SK-MEL-5 (cell line): ENCODE measurements at regions not wholly inside any gene's neighbourhood (a gene's known extent, or its start where the extent isn't known, plus 50 kb on each side); places are given as distances from the start of the nearest gene placed in this dataset.

Experiments used
- DNase-seq: peaks from one replicate; pipeline ENCODE4 v3.0.0-alpha.2; 2016; ENCODE audit warnings: low read depth, low spot score
- in situ Hi-C: cut with HindIII; loops from 2 replicates; pipeline ENCODE4 v1.10.0; 2016; ENCODE audit warnings: low sequenced_read_pairs, high pct_unique_total_duplicates, low pct_unique_long_range_greater_than_20kb

DNA sequence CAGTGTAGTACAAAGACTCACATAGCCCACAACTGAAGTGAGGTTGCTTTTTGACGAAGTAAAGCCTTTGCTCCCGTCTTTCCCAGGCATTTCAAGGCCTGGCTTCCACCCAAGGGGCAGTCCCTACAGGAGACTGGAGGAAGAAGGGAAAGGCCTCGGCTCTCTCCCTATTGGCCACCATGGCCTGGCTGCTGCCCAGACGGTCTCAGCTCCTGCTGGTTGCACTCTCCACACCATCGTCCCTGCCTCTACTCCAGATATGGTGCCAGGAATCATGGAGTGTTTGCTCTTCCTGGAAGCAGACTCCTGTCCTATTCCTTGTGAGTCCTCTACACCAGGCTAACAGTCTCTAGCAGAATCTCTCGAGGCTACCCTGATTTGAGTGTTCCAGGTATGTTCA is 124.1 kb upstream of the UQCRFS1 start:
- in situ Hi-C loops = no loop called here
- no peak for DNase-seq

DNA sequence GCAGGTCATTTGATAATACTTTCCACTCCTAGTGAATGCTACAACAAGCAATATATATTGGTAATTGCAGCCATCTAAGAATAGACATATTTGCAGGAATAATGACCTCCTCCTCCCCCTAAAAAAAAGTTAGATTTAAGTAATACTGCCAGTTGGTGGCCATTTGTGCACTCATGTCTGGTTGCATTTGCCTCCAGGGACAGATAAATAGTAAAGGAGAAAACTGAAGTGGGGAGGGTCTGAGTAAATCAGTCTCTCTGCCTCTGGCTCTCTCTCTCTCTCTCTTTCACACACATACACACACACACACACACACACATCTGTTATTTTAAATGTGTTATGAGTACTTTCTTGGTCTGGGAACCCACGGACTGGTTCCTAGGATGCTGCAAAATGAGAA is 125.5 kb upstream of the UQCRFS1 start:
- in situ Hi-C loops = no loop called here
- DNase-seq = no peak

DNA sequence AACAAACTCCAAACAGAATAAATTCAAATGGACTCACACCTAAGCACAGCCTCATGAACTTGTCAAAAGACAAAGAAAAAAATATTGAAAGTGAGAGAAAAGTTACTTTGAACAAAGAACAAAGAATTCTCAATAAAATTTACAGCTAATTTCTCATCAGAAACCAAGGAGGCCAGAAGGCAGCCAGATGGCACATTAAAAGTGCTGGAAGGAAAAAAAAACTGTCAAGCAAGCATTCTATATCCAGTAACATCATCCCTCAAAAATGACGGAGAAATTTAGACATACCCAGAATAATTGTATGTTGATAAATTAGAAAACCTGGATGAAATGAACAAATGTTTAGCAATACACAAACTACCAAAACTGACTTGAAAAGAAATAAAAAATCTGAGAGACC is 129.8 kb upstream of the UQCRFS1 start:
- no peak for DNase-seq
- in situ Hi-C loops = no loop called here

DNA sequence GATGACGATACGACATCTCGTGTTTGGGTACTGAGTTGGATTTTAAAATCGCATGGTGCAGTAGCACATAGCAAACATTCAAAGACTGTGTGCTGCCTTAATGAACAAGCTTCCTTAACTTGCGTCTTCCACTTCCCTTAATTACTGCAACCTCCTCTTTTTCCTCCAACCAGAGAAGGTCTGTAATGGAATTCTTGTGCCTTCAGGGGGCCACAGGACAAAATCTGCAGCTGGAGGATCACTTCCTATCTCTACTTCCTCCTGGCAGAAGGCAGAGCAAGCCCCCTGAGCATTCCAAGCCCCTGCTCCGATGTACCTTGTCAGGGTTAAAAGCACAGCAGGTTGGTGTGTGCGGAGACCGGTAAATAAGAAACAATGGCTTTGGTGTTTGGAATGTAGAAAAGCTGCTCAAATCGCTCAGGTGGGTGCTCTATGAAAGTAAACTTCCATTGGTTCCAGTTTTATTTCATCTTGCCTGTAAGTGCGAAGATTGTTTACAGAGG is 151.3 kb upstream of the UQCRFS1 start:
- DNase-seq = no peak
- in situ Hi-C loops = no loop called here

DNA sequence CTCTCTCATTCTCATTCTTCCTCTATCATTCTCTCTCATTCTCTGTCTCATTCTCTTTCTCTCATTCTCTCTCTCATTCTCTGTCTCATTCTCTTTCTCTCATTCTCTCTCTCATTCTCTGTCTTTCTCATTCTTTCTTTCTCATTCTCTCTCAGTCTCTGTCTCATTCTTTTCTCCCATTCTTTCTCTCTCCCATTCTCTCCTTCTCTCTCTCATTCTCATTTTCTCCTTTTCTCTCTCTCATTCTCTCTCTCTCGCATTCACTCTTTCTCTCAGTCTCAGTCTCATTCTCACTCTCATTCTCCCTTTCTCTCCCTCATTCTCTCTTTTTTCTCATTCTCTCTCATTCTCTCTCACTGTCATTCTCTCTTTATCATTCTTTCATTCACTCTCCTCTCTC is 152.0 kb upstream of the UQCRFS1 start:
- in situ Hi-C loops = no loop called here
- no peak for DNase-seq

DNA sequence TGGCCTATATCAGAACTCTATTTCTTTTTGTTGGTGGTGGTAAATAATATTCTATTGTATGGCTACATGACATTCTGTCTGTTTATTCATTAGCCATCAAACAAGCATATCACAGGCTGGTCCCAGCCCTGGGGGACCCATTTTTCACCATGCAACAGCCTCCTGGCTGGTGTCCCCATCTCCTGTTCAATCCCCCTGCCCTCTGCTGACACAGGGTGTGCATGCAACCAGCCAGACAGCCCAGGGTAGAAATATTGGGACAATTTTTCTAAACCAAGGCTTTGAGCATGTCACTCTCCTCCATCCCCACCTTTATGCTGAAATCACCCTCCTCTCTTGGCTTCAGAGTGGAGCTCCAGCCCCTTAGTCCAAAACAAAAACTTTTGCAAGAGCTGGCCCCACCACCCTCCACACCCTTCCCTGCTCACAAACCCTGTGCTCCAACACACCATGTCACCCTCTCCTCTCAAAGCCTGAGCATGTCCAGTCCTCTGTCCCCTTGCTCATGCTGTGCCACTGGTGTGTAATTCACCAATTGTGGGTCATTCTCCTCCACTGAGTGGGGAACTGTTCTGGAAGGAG is 153.0 kb upstream of the UQCRFS1 start:
- in situ Hi-C loops = no loop called here
- no peak for DNase-seq

DNA sequence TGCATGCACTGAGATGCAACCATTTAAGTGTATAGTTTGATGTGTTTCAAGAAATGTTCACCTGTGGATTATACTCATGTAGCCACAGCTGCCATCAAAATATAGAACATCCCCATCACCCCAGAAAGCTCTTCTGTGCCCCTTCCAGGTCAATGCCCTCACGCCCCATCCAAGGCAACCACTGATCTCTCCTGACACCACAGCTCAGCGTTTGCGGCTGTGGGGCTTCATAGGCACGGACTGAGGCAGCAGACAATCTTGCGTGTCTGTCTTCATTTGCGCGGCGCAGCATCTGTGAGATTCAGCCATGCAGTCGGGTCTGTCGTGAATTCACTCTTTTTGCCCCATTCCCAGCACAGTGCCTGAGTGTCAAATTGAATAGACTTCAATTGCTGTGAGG is 153.8 kb upstream of the UQCRFS1 start:
- in situ Hi-C loops = no loop called here
- no peak for DNase-seq

DNA sequence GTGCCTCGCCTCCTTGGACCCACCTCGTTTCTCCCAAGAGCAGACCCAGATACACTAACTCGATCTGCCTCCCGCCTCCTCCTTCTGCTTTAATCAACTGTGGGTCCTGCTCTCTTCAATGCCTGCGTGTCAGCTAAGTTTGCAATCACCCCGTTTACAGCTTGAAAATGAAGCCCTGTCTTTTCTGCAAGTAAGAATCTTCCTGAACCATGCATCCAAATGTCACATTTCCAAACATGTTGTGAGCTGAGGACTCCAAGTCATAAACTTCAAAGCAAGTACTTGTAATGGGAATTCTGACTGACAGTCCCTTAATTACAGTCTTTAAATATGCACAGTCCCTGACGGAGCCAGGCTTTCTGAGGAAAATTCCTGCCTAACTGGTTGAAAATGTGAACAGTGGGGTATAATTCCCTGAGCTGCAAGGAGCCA is 154.9 kb upstream of the UQCRFS1 start:
- DNase-seq = no peak
- in situ Hi-C loops = no loop called here

DNA sequence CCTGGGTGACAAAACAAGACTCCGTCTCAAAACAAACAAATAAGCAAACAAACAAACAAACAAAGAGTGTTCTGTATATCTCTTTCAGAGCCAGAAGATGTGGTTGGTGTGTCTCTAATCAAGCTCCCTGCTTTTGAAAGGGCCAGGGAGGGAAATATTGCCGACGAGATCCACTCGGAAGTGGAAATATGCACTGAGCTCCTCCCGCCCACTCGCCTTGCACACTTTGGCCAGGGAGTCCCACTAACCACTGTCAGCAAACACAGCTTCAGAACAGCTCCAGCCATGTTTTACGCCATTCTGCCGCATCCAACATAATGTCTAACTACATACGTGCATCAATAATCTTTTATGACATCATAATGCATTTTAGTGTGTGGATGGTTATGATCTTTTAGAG is 155.5 kb upstream of the VSTM2B start:
- no peak for DNase-seq
- in situ Hi-C loops = no loop called here

DNA sequence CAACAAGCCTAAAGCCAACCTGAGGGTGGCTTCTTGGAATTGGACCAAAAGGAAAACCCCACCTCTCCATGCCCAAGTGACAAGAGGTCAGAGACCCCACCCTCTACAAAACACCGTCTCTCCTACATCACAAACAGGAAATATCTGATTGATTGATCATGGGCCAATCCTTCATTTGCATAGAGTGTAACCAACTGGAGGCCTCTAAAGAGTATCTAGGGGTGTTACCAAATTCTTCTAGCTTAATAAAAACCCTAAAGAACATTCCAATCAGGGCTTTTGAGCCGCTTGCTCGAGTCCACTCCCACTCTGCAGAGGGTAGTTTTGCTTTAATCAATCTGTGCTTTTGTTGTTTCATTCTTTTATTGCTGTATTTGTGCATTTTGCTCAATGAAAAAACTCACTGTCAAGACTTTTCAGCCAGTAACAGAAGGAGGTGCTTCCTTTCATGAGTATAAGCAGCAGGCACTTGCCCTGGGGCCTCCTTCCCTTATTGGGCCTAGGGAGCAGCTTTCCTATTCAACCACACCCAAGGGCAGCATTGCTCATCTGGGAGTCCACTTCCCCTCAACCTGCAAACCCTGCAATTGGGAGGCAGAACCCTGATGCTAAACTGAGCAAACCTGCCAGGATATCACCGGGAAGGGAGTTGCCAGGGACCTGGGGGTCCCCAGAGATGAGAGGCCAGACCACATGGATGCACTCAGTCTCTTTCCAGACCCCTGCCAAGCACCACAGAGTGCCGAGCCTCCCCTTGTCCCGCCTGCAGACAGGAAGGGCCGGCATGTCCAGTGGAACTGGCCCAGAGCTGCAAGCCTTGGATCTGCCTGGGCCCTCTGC is 154.3 kb upstream of the VSTM2B start:
- in situ Hi-C loops = no loop called here
- DNase-seq = no peak

DNA sequence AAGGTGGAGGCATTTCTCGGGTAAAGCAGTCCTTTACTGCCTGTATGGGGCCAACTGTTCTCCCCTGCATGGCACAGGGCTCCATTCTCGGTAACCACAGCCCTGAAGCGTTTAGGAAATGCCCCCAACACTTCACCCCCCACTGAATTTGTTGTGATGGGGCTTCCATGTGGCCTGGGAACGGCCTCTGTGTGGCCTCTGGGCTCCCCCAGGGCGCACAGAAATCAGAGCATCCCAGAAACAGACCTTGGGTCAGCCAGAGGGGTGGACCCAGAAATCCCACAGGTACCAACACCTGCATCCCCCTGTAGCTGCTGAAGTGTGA is 153.7 kb upstream of the VSTM2B start:
- in situ Hi-C loops = no loop called here
- DNase-seq = no peak

DNA sequence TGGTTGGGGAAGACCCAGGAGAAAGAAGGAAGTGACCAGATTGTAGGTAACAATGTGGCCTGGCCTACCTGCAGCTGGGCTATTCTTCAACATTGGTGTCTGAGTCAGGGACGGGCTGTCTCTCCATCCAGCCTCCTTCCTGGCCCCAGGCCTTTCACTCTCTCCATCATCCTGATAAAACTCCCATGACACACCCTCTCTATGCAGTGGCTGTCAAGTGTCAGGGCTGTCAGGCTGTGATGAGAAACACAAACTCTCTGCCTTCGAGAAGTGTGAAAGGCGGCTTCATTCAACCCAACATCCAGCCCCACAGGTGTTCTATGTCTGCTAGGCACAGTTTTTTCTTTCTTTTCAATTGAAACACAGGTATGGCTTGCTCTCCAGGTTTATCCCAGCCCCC is 153.3 kb upstream of the VSTM2B start:
- in situ Hi-C loops = no loop called here
- DNase-seq = no peak

DNA sequence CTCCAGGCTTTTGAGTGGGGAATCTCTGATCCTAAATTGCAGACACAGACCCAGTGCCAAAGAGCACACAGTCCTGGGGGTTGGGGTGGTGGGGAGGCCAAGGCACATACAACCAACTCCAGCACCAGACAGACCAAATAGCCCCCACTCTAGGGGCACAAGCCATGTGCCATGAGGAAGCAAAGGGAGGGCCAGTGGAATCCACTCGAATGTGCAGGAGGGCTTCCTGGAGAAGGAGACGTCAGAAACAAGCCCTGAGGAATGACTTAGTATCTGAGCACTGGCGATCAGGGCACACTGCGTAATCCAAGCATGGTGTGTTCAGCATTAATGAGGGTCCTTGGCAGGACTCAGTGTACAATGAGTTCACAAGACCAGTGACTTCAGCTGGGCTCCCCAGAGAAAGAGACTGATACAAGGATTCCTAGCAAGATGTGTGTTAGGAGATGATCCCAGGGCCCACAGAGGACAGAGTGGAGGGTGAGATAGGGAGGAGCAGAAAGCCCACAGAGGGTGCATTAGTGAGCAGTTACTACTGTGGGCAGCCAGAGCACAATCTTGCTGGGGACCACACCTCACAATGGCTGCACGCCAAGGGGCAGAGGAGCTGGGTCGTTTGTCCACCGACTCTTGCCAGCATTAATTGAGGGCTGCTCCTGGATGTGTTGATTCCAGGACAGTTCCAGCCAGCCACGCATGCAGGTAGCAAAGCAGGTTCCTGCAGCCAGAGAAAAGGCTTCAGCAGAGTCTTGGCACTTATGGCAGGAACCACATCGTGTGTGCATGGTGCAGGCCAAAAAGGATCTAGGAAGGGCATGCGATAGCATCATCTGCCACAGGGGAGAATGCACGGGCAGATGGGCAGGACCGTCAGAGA is 152.6 kb upstream of the VSTM2B start:
- in situ Hi-C loops = no loop called here
- no peak for DNase-seq

DNA sequence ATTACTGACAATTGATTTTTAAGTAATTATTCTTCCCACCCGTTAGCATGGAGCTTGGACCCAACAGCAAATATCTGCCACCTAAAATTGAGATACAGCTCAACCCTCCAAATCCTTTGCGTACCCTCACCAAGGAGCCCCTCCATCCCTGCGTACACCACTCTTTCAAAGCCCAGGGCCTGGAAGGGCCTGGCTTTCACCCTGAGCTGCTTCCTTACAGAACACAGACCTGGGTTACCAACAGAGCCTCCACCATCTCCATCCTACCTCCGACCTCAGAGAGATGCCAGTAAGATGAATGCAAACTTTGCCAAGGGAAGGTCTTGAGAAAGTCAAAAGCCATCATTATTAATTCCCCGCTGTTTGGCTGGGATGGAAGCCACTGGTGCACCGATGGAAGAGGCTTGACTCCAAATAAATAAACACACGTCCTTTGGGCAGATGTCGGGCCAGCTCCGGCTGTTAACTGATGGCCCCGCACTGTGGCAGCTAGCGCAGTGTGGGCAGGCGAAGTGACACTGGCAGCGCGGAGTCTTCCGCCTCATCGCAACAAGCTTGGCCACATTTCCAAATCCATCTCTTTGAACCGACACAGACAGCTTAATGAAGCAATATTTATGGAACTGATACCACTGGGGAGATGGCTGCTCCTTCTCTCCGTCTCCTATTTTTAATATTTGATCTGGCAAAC is 150.2 kb upstream of the VSTM2B start:
- in situ Hi-C loops = no loop called here
- DNase-seq = no peak

DNA sequence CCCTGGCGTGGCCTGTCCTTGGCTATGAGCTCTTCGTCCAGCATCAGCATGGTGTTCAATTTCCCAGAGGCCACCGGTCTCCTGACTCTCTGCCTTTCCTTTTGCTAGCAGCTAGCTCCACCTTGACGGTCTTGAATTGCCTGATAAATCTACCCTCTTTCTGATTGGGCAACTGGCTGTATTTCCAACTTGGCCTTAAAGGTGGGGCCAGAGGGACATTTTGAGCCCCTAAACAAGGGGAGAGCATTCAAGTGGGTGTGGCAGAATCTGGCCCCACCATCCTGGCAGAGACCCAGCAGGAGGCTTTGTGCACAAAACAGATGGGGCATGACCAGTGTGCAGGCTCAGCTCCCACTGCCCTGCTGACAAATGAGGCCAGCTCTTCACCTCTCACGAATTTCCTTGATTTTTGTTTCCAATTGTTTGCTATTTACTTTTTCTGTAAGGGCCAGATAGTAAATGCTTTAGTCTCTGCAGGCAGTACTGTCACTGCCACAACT is 148.9 kb upstream of the VSTM2B start:
- DNase-seq = no peak
- in situ Hi-C loops = no loop called here

DNA sequence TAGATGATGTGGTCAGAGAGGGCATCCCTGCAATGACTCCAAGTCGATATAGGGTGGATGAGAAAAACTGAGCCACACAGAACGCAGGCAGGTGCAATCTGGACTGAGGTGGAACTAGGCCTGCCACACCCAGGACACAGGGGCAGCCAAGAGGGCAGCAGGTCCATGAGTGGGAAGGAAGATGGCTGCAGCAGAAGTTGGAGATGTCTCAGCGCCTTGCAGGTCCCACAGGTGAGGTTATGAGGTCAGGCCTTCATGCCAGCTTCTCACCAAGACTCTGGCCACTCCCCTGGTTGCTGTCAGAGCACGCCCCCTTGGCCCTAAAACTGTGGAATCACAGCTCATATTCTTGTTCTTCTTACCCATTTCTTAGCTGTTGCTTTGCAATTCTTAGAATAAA is 147.7 kb upstream of the VSTM2B start:
- in situ Hi-C loops = no loop called here
- no peak for DNase-seq

DNA sequence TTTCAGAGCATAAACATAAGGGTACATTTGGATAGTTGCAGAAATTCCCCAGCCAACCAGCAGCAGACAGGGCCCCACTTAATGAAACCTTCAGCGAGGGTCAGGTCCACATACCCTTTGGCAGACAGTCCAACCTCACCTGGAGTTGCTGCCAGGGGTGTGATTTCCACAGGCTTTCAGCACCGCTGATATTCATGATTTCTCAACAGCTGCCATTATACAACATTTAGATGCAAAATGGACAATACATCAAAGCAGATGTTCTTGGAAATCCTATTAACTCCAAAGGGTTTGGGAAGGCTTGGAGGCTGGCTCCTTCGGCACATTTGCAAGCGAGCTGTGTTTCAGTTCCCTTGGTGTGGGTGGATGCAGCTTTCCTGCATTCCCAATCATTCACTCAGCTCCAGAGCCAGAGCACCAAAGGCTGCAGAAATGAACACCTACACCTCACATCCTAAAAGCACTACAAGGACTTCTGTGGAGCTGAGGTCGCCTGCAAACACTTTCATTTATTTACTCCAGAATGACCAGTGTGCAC is 147.2 kb upstream of the VSTM2B start:
- DNase-seq = no peak
- in situ Hi-C loops = no loop called here
